ENCODE measurements at regions not wholly inside any gene's neighbourhood (a gene's known extent, or its start where the extent isn't known, plus 50 kb on each side); places are given as distances from the start of the nearest gene placed in this dataset.

DNA sequence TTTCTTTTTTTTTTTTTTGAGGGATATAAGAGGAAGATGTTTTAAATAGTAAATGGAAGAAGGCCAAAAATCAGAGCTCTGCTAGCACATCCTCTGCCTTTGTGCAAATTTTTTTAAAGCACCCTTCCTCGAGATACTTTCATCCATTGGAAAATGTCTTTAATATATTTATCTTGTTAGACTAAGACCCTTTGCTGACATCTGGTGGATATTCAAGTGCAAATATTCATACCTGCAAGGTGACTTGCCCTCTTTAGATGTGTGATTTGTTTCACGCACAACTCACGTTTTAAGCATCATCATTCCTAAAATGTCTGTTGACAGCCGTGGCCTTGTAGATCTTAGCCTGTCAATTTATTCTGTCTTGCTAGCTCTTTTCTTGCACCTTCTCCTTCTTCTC is 258.5 kb downstream of the AGTPBP1 start:
- H3K9me3 Mint-ChIP-seq (ENCODE audit: insufficient read depth): no peaks in the 10 kb centered on the region
- no peak overlapping the region for H3K9ac ChIP-seq (ENCODE audit: low read length)
- H3K27ac ChIP-seq (ENCODE audit: low read length in 2 of 2): no peak overlapping the region
- H3K79me2 ChIP-seq (ENCODE audit: control insufficient read depth, insufficient read depth, low read length): no peaks in the 10 kb centered on the region
- no peak overlapping the region for H3K4me3 Mint-ChIP-seq
- no peak overlapping the region for H3K27ac Mint-ChIP-seq
- H3K9me3 ChIP-seq (ENCODE audit: control extremely low read depth in 1 of 3, control insufficient read depth in 2 of 3, insufficient read depth in 1 of 3, low read length in 2 of 3): no peaks in the 10 kb centered on the region
- no peak for TF ChIP-seq EZH2 (IDR thresholded peaks at IDR 0.05; ENCODE audit: borderline replicate concordance, insufficient read depth, low read depth, low read length, poor library complexity, severe bottlenecking)
- intact Hi-C loops (cut with micrococcal nuclease): no loop called here
- no peak overlapping the region for H3K4me2 ChIP-seq (replicated peaks; ENCODE audit: low read depth, low read length, poor library complexity, severe bottlenecking)
- H3K4me1 ChIP-seq (ENCODE audit: control insufficient read depth in 2 of 2, insufficient read depth in 2 of 2, low read length in 2 of 2): no peaks in the 10 kb centered on the region
- WGBS (ENCODE audit: insufficient coverage): 92% methylated on average over 3 of the region's 4 CpGs
- peaks cover 16% of the 10 kb centered on the region for H3K27me3 Mint-ChIP-seq
- no peaks in the 10 kb centered on the region for H3K4me1 Mint-ChIP-seq
- H3K27me3 ChIP-seq (replicated peaks in 1 of 4; ENCODE audit: control extremely low read depth in 1 of 4, control insufficient read depth in 3 of 4, insufficient read depth in 4 of 4, low read length in 3 of 4): no peaks in the 10 kb centered on the region
- ATAC-seq (ENCODE audit: low read depth): no peak
- no peaks in the 10 kb centered on the region for H3K36me3 ChIP-seq (replicated peaks in 1 of 2; ENCODE audit: control extremely low read depth in 1 of 2, control insufficient read depth in 1 of 2, extremely low read depth in 1 of 2, insufficient read depth in 2 of 2, low read length in 1 of 2)
- no peak overlapping the region for H3K4me3 ChIP-seq (ENCODE audit: control extremely low read depth in 1 of 5, extremely low read depth in 1 of 5, insufficient read depth in 1 of 5, low read depth in 2 of 5, low read length in 4 of 5)
- ChIA-PET POLR2A (no interaction called here), CTCF (no interaction called here)
- no peaks in the 10 kb centered on the region for H4K20me1 ChIP-seq (ENCODE audit: control insufficient read depth, insufficient read depth, low read length, poor library complexity, severe bottlenecking)
- no peak overlapping the region for H2AFZ ChIP-seq (ENCODE audit: insufficient read depth, low read depth, low read length, poor library complexity, severe bottlenecking)
- DNase-seq: no peak

DNA sequence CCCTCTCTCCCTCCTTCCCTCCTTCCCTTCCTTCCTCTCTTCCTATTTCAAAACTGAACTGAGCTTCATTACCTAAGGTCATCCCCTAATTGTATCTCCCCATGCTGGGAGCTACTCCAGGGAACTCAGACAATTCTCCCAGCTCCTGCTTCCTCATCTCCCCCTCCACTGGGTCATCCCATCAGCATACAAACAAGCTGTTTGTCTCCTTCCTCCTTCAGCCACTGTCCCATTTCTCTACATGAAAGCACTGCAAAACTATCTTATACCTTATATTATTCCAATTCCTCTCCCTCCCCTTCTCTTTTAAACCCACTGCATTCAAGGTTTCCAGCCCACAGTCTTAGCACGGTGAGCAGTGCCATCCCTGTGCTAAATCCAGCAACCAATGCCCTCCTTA is 262.4 kb downstream of the AGTPBP1 start:
- Histone ChIP-seq H3K79me2 (ENCODE audit: control insufficient read depth, insufficient read depth, low read length) (no peaks in the 10 kb centered on the region), H3K9me3 (ENCODE audit: control extremely low read depth in 1 of 3, control insufficient read depth in 2 of 3, insufficient read depth in 1 of 3, low read length in 2 of 3) (peaks cover 0 to 10% (median 4%) of the 10 kb centered on the region in 3 donors), H3K27me3 (replicated peaks in 1 of 4; ENCODE audit: control extremely low read depth in 1 of 4, control insufficient read depth in 3 of 4, insufficient read depth in 4 of 4, low read length in 3 of 4) (no peaks in the 10 kb centered on the region), H4K20me1 (ENCODE audit: control insufficient read depth, insufficient read depth, low read length, poor library complexity, severe bottlenecking) (no peaks in the 10 kb centered on the region), H3K4me3 (ENCODE audit: control extremely low read depth in 1 of 5, extremely low read depth in 1 of 5, insufficient read depth in 1 of 5, low read depth in 2 of 5, low read length in 4 of 5) (no peak overlapping the region), H2AFZ (ENCODE audit: insufficient read depth, low read depth, low read length, poor library complexity, severe bottlenecking) (no peak overlapping the region), H3K4me1 (ENCODE audit: control insufficient read depth in 2 of 2, insufficient read depth in 2 of 2, low read length in 2 of 2) (no peaks in the 10 kb centered on the region), H3K4me2 (replicated peaks; ENCODE audit: low read depth, low read length, poor library complexity, severe bottlenecking) (no peak overlapping the region), H3K36me3 (replicated peaks in 1 of 2; ENCODE audit: control extremely low read depth in 1 of 2, control insufficient read depth in 1 of 2, extremely low read depth in 1 of 2, insufficient read depth in 2 of 2, low read length in 1 of 2) (no peaks in the 10 kb centered on the region), H3K27ac (ENCODE audit: low read length in 2 of 2) (no peak overlapping the region), H3K9ac (ENCODE audit: low read length) (no peak overlapping the region)
- no peak overlapping the region for H3K27ac Mint-ChIP-seq
- peaks cover 16% of the 10 kb centered on the region for H3K27me3 Mint-ChIP-seq
- DNase-seq (no peak), ATAC-seq (ENCODE audit: low read depth) (no peak)
- ChIA-PET CTCF (no interaction called here), POLR2A (no interaction called here)
- intact Hi-C loops (cut with micrococcal nuclease): no loop called here
- H3K4me1 Mint-ChIP-seq: no peaks in the 10 kb centered on the region
- no peak for TF ChIP-seq EZH2 (IDR thresholded peaks at IDR 0.05; ENCODE audit: borderline replicate concordance, insufficient read depth, low read depth, low read length, poor library complexity, severe bottlenecking)
- TF ChIP-seq, protein P1, sequence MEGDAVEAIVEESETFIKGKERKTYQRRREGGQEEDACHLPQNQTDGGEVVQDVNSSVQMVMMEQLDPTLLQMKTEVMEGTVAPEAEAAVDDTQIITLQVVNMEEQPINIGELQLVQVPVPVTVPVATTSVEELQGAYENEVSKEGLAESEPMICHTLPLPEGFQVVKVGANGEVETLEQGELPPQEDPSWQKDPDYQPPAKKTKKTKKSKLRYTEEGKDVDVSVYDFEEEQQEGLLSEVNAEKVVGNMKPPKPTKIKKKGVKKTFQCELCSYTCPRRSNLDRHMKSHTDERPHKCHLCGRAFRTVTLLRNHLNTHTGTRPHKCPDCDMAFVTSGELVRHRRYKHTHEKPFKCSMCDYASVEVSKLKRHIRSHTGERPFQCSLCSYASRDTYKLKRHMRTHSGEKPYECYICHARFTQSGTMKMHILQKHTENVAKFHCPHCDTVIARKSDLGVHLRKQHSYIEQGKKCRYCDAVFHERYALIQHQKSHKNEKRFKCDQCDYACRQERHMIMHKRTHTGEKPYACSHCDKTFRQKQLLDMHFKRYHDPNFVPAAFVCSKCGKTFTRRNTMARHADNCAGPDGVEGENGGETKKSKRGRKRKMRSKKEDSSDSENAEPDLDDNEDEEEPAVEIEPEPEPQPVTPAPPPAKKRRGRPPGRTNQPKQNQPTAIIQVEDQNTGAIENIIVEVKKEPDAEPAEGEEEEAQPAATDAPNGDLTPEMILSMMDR (IDR thresholded peaks at IDR 0.05): no peak
- 78% methylated on average over 1 of the region's 1 CpG for WGBS (ENCODE audit: insufficient coverage)
- no peak overlapping the region for H3K4me3 Mint-ChIP-seq
- no peaks in the 10 kb centered on the region for H3K9me3 Mint-ChIP-seq (ENCODE audit: insufficient read depth)

Measured in B cell (primary cell).